Lower leg skin (tissue), 3 donors: ENCODE measurements at regions not wholly inside any gene's neighbourhood (a gene's known extent, or its start where the extent isn't known, plus 50 kb on each side); places are given as distances from the start of the nearest gene placed in this dataset.

Source experiments
- CTCF ChIP-seq, 3 donors: fragments of 450-650 bp; IDR thresholded peaks; one replicate each; pipeline ENCODE4 v1.5.1; 2016; ENCODE audit warnings: antibody characterized with exemption in 3 of 3, mild to moderate bottlenecking in 3 of 3, moderate library complexity in 2 of 3
- POLR2A ChIP-seq, 2 donors: fragments of 450-650 bp; IDR thresholded peaks; one replicate each; pipeline ENCODE4 v1.6.1; 2016 to 2017; ENCODE audit warnings: antibody characterized with exemption in 2 of 2, mild to moderate bottlenecking in 1 of 2, moderate library complexity in 1 of 2

DNA sequence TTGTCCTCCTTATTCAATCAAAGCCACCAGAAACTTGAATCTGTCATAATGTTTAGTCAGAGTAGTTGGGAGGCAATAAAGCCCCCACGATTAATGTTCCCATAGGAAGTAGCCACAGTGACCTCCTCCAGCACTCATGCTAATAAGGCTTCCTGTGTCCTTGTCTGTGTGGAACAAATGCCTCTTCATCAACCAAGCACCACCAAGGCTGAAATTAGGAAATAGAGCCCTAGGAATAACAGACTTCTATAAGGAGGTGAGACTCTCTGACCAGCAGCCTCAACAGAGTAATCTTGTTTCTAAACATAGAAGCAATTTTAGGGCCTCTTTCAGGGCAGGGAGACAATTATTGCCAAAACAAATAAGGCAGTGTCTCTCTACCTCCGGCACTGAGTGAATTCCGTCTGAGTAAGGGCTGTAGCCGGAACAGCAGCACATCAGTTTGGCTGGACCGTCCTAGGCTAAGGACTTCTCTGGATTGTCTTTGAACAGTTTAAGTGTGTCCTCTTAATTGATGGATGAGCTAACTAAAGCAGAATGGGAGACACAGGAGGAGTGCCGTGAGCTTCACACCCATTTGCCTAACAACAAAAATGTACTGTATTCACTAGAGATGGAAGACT is 329.2 kb upstream of the HAND2 start:
- no peak for TF ChIP-seq CTCF (IDR thresholded peaks at IDR 0.05)
- TF ChIP-seq POLR2A (IDR thresholded peaks at IDR 0.05), result no peak
